ENCODE measurements at regions not wholly inside any gene's neighbourhood (a gene's known extent, or its start where the extent isn't known, plus 50 kb on each side); places are given as distances from the start of the nearest gene placed in this dataset.

- TF ChIP-seq CTCF (IDR thresholded peaks at IDR 0.05; ENCODE audit: low read depth, low read length) = no peak
Measured at GRCh38 chr2:5064687-5065086, 627.5 kb upstream of the SOX11 start.

GRCh38 chr2:5067816-5068215 is 624.4 kb upstream of the SOX11 start:
- no peak for TF ChIP-seq CTCF (IDR thresholded peaks at IDR 0.05; ENCODE audit: low read depth, low read length)
- no peak overlapping the region for H3K4me3 ChIP-seq (replicated peaks in 1 of 2; ENCODE audit: low read depth in 2 of 2, low read length in 2 of 2)
- no peak for DNase-seq (ENCODE audit: low read depth in 2 of 2)

More at GRCh38 chr2:5064687-5065086, 627.5 kb upstream of the SOX11 start:
- no peak overlapping the region for H3K4me3 ChIP-seq (replicated peaks in 1 of 2; ENCODE audit: low read depth in 2 of 2, low read length in 2 of 2)
- no peak for DNase-seq (ENCODE audit: low read depth in 2 of 2)

- H3K4me3 ChIP-seq (replicated peaks in 1 of 2; ENCODE audit: low read depth in 2 of 2, low read length in 2 of 2) = no peak overlapping the region
- no peak for DNase-seq (ENCODE audit: low read depth in 2 of 2)
- no peak for TF ChIP-seq CTCF (IDR thresholded peaks at IDR 0.05; ENCODE audit: low read depth, low read length)
Measured at GRCh38 chr2:5070257-5070656, 621.9 kb upstream of the SOX11 start.

- TF ChIP-seq CTCF (IDR thresholded peaks at IDR 0.05; ENCODE audit: low read depth, low read length) = no peak
- no peak overlapping the region for H3K4me3 ChIP-seq (replicated peaks in 1 of 2; ENCODE audit: low read depth in 2 of 2, low read length in 2 of 2)
- no peak for DNase-seq (ENCODE audit: low read depth in 2 of 2)
Measured at GRCh38 chr2:5074733-5075132, 617.5 kb upstream of the SOX11 start.

GRCh38 chr2:5076599-5076998 is 615.6 kb upstream of the SOX11 start:
- no peak overlapping the region for H3K4me3 ChIP-seq (replicated peaks in 1 of 2; ENCODE audit: low read depth in 2 of 2, low read length in 2 of 2)
- TF ChIP-seq CTCF (IDR thresholded peaks at IDR 0.05; ENCODE audit: low read depth, low read length) = no peak
- no peak for DNase-seq (ENCODE audit: low read depth in 2 of 2)

- no peak for TF ChIP-seq CTCF (IDR thresholded peaks at IDR 0.05; ENCODE audit: low read depth, low read length)
- no peak overlapping the region for H3K4me3 ChIP-seq (replicated peaks in 1 of 2; ENCODE audit: low read depth in 2 of 2, low read length in 2 of 2)
- DNase-seq (ENCODE audit: low read depth in 2 of 2) = peak in 1 of 2 donors; percentile 3
Measured at GRCh38 chr2:5077479-5078089, 614.6 kb upstream of the SOX11 start.

- no peak for TF ChIP-seq CTCF (IDR thresholded peaks at IDR 0.05; ENCODE audit: low read depth, low read length)
- no peak for DNase-seq (ENCODE audit: low read depth in 2 of 2)
- no peak overlapping the region for H3K4me3 ChIP-seq (replicated peaks in 1 of 2; ENCODE audit: low read depth in 2 of 2, low read length in 2 of 2)
Measured at GRCh38 chr2:5083402-5083801, 608.8 kb upstream of the SOX11 start.

Measured in cardiac fibroblast (primary cell).